PC-9 (cell line): ENCODE measurements at regions not wholly inside any gene's neighbourhood (a gene's known extent, or its start where the extent isn't known, plus 50 kb on each side); places are given as distances from the start of the nearest gene placed in this dataset.

Experiments used
- CTCF ChIP-seq: fragments of 200-600 bp; sonication (generic); conservative IDR thresholded peaks from 2 replicates; pipeline ENCODE4 v1.6.1; 2017; ENCODE audit warnings: mixed run types, antibody characterized with exemption, mild to moderate bottlenecking, moderate library complexity
- EZH2 ChIP-seq: fragments of 200-600 bp; sonication (generic); IDR thresholded peaks from 2 replicates; pipeline ENCODE4 v1.8.0; 2017; ENCODE audit warnings: antibody characterized with exemption, low read depth

GRCh38 chr14:78005325-78005724 lies 164.8 kb upstream of the NRXN3 start:
- TF ChIP-seq CTCF (no peak), EZH2 (no peak)
